ENCODE measurements at regions not wholly inside any gene's neighbourhood (a gene's known extent, or its start where the extent isn't known, plus 50 kb on each side); places are given as distances from the start of the nearest gene placed in this dataset.

GRCh38 chr12:86837246-86837645, 581.1 kb upstream of the MGAT4C start:
- H3K79me2 ChIP-seq (ENCODE audit: control insufficient read depth, insufficient read depth, low read length) = no peaks in the 10 kb centered on the region
- intact Hi-C loops (cut with micrococcal nuclease) = no loop called here
- no peaks in the 10 kb centered on the region for H3K9me3 ChIP-seq (ENCODE audit: control extremely low read depth in 1 of 3, control insufficient read depth in 2 of 3, insufficient read depth in 1 of 3, low read length in 2 of 3)
- no peaks in the 10 kb centered on the region for H3K36me3 ChIP-seq (replicated peaks in 1 of 2; ENCODE audit: control extremely low read depth in 1 of 2, control insufficient read depth in 1 of 2, extremely low read depth in 1 of 2, insufficient read depth in 2 of 2, low read length in 1 of 2)
- Mint-ChIP-seq H3K9me3 (ENCODE audit: insufficient read depth) (peaks cover 2% of the 10 kb centered on the region), H3K4me3 (no peak overlapping the region), H3K4me1 (no peaks in the 10 kb centered on the region), H3K27me3 (no peaks in the 10 kb centered on the region), H3K27ac (no peak overlapping the region)
- ChIA-PET POLR2A (no interaction called here), CTCF (no interaction called here)
- H3K27ac ChIP-seq (ENCODE audit: low read length in 2 of 2) = no peak overlapping the region
- ATAC-seq (ENCODE audit: low read depth) = no peak
- no peak for TF ChIP-seq EZH2 (IDR thresholded peaks at IDR 0.05; ENCODE audit: borderline replicate concordance, insufficient read depth, low read depth, low read length, poor library complexity, severe bottlenecking)
- TF ChIP-seq, protein P1, sequence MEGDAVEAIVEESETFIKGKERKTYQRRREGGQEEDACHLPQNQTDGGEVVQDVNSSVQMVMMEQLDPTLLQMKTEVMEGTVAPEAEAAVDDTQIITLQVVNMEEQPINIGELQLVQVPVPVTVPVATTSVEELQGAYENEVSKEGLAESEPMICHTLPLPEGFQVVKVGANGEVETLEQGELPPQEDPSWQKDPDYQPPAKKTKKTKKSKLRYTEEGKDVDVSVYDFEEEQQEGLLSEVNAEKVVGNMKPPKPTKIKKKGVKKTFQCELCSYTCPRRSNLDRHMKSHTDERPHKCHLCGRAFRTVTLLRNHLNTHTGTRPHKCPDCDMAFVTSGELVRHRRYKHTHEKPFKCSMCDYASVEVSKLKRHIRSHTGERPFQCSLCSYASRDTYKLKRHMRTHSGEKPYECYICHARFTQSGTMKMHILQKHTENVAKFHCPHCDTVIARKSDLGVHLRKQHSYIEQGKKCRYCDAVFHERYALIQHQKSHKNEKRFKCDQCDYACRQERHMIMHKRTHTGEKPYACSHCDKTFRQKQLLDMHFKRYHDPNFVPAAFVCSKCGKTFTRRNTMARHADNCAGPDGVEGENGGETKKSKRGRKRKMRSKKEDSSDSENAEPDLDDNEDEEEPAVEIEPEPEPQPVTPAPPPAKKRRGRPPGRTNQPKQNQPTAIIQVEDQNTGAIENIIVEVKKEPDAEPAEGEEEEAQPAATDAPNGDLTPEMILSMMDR (IDR thresholded peaks at IDR 0.05) = no peak
- H2AFZ ChIP-seq (ENCODE audit: insufficient read depth, low read depth, low read length, poor library complexity, severe bottlenecking) = no peak overlapping the region
- no peak for DNase-seq
- H3K27me3 ChIP-seq (replicated peaks in 1 of 4; ENCODE audit: control extremely low read depth in 1 of 4, control insufficient read depth in 3 of 4, insufficient read depth in 4 of 4, low read length in 3 of 4) = no peaks in the 10 kb centered on the region
- no peaks in the 10 kb centered on the region for H3K4me1 ChIP-seq (ENCODE audit: control insufficient read depth in 2 of 2, insufficient read depth in 2 of 2, low read length in 2 of 2)
- no CpG with 5 or more reads among the region's 1 CpG for WGBS (ENCODE audit: insufficient coverage)
- H3K9ac ChIP-seq (ENCODE audit: low read length) = no peak overlapping the region
- no peak overlapping the region for H3K4me3 ChIP-seq (ENCODE audit: control extremely low read depth in 1 of 5, extremely low read depth in 1 of 5, insufficient read depth in 1 of 5, low read depth in 2 of 5, low read length in 4 of 5)
- no peak overlapping the region for H3K4me2 ChIP-seq (replicated peaks; ENCODE audit: low read depth, low read length, poor library complexity, severe bottlenecking)
- H4K20me1 ChIP-seq (ENCODE audit: control insufficient read depth, insufficient read depth, low read length, poor library complexity, severe bottlenecking) = no peaks in the 10 kb centered on the region

- H3K4me3 Mint-ChIP-seq = no peak overlapping the region
Observed at GRCh38 chr12:86834217-86834616, 578.0 kb upstream of the MGAT4C start.

More at GRCh38 chr12:86834217-86834616, 578.0 kb upstream of the MGAT4C start:
- Mint-ChIP-seq H3K27me3 (no peaks in the 10 kb centered on the region), H3K4me1 (no peaks in the 10 kb centered on the region), H3K9me3 (ENCODE audit: insufficient read depth) (peaks cover 2% of the 10 kb centered on the region), H3K27ac (no peak overlapping the region)
- Histone ChIP-seq H3K9me3 (ENCODE audit: control extremely low read depth in 1 of 3, control insufficient read depth in 2 of 3, insufficient read depth in 1 of 3, low read length in 2 of 3) (no peaks in the 10 kb centered on the region), H3K9ac (ENCODE audit: low read length) (no peak overlapping the region), H3K4me3 (ENCODE audit: control extremely low read depth in 1 of 5, extremely low read depth in 1 of 5, insufficient read depth in 1 of 5, low read depth in 2 of 5, low read length in 4 of 5) (no peak overlapping the region), H4K20me1 (ENCODE audit: control insufficient read depth, insufficient read depth, low read length, poor library complexity, severe bottlenecking) (no peaks in the 10 kb centered on the region), H3K27me3 (replicated peaks in 1 of 4; ENCODE audit: control extremely low read depth in 1 of 4, control insufficient read depth in 3 of 4, insufficient read depth in 4 of 4, low read length in 3 of 4) (no peaks in the 10 kb centered on the region), H3K27ac (ENCODE audit: low read length in 2 of 2) (no peak overlapping the region), H2AFZ (ENCODE audit: insufficient read depth, low read depth, low read length, poor library complexity, severe bottlenecking) (no peak overlapping the region), H3K4me1 (ENCODE audit: control insufficient read depth in 2 of 2, insufficient read depth in 2 of 2, low read length in 2 of 2) (no peaks in the 10 kb centered on the region), H3K36me3 (replicated peaks in 1 of 2; ENCODE audit: control extremely low read depth in 1 of 2, control insufficient read depth in 1 of 2, extremely low read depth in 1 of 2, insufficient read depth in 2 of 2, low read length in 1 of 2) (no peaks in the 10 kb centered on the region), H3K4me2 (replicated peaks; ENCODE audit: low read depth, low read length, poor library complexity, severe bottlenecking) (no peak overlapping the region), H3K79me2 (ENCODE audit: control insufficient read depth, insufficient read depth, low read length) (no peaks in the 10 kb centered on the region)
- TF ChIP-seq, protein P1 (IDR thresholded peaks at IDR 0.05) = no peak
- TF ChIP-seq EZH2 (IDR thresholded peaks at IDR 0.05; ENCODE audit: borderline replicate concordance, insufficient read depth, low read depth, low read length, poor library complexity, severe bottlenecking) = no peak
- no peak for DNase-seq
- CTCF ChIA-PET = no interaction called here
- ATAC-seq (ENCODE audit: low read depth) = no peak
- intact Hi-C loops (cut with micrococcal nuclease) = no loop called here
- POLR2A ChIA-PET = no interaction called here
- WGBS (ENCODE audit: insufficient coverage) = no CpG with 5 or more reads among the region's 1 CpG

Data from B cell (primary cell).